SK-N-SH treated with all-trans-retinoic acid at 6 μM for 48 hours (cell line): ENCODE measurements at regions not wholly inside any gene's neighbourhood (a gene's known extent, or its start where the extent isn't known, plus 50 kb on each side); places are given as distances from the start of the nearest gene placed in this dataset.

Experiments used
- ARNTL ChIP-seq: fragments of 450-650 bp; formaldehyde crosslinking; IDR thresholded peaks from 2 replicates; pipeline ENCODE4 v1.5.0; 2020; ENCODE audit warnings: low read depth, mild to moderate bottlenecking, moderate library complexity, borderline replicate concordance
- BACH2 ChIP-seq: fragments of 250-450 bp; sonication (Bioruptor Pico); IDR thresholded peaks from 2 replicates; pipeline ENCODE4 v1.9.0; 2021; ENCODE audit warnings: mild to moderate bottlenecking, borderline replicate concordance
- RARB ChIP-seq: fragments of 250-450 bp; sonication (Bioruptor Pico); IDR thresholded peaks from 2 replicates; pipeline ENCODE4 v1.8.0; 2021; ENCODE audit warnings: mild to moderate bottlenecking, moderate library complexity
- SNAI2 ChIP-seq: fragments of 250-450 bp; sonication (Bioruptor Pico); IDR thresholded peaks from 2 replicates; pipeline ENCODE4 v1.5.0; 2020; ENCODE audit warnings: mild to moderate bottlenecking, moderate library complexity
- ZNF8 ChIP-seq: fragments of 450-650 bp; formaldehyde crosslinking; IDR thresholded peaks from 2 replicates; pipeline ENCODE4 v1.5.0; 2020; ENCODE audit warnings: mild to moderate bottlenecking, moderate library complexity
- TF ChIP-seq, protein P1 (sequence below): fragments of 250-450 bp; sonication (Bioruptor Pico); IDR thresholded peaks from 2 replicates; pipeline ENCODE4 v1.8.0; 2020; ENCODE audit warnings: mild to moderate bottlenecking, moderate library complexity, borderline replicate concordance
- TF ChIP-seq, protein P2 (sequence below): fragments of 250-450 bp; sonication (Bioruptor Pico); IDR thresholded peaks from 2 replicates; pipeline ENCODE4 v1.8.0; 2021; ENCODE audit warnings: low read depth, mild to moderate bottlenecking, moderate library complexity, borderline replicate concordance

DNA sequence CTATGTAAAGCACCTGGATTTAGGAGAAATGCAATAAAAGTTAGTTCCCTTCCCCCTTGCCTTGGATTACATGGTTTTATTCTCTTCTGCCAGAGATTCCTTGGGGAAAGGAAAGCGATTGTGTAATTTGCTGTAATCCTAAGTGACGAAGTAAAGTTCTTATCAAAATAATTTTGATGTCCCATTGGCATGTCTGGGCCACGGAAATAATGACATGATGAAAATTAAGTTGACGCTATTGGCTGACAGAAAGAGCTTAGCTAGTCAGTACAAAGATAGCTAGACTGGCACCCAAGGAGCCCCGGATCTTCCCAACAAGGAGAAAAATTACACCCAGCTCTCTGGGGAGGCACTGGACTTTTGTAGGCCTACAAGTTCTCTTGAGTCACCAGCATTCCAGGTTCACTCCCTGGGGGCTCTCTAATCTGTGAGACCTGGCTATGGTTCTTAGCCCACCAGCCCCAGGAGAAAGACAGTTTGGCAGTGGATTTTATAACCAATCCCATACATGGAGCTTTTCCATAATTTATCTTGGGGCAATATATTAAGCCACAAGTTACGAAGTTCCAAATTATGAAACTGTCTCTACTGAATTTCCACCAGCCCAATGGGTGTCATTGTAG is 59.9 kb downstream of the FOXA2 start:
- TF ChIP-seq SNAI2 (CRISPR knock-in tag) (no peak), BACH2 (CRISPR knock-in tag) (no peak), ZNF8 (CRISPR knock-in tag) (no peak), RARB (CRISPR knock-in tag) (no peak), ARNTL (CRISPR knock-in tag) (no peak)
- TF ChIP-seq, protein P1, sequence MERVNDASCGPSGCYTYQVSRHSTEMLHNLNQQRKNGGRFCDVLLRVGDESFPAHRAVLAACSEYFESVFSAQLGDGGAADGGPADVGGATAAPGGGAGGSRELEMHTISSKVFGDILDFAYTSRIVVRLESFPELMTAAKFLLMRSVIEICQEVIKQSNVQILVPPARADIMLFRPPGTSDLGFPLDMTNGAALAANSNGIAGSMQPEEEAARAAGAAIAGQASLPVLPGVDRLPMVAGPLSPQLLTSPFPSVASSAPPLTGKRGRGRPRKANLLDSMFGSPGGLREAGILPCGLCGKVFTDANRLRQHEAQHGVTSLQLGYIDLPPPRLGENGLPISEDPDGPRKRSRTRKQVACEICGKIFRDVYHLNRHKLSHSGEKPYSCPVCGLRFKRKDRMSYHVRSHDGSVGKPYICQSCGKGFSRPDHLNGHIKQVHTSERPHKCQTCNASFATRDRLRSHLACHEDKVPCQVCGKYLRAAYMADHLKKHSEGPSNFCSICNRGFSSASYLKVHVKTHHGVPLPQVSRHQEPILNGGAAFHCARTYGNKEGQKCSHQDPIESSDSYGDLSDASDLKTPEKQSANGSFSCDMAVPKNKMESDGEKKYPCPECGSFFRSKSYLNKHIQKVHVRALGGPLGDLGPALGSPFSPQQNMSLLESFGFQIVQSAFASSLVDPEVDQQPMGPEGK = no peak
- TF ChIP-seq, protein P2, sequence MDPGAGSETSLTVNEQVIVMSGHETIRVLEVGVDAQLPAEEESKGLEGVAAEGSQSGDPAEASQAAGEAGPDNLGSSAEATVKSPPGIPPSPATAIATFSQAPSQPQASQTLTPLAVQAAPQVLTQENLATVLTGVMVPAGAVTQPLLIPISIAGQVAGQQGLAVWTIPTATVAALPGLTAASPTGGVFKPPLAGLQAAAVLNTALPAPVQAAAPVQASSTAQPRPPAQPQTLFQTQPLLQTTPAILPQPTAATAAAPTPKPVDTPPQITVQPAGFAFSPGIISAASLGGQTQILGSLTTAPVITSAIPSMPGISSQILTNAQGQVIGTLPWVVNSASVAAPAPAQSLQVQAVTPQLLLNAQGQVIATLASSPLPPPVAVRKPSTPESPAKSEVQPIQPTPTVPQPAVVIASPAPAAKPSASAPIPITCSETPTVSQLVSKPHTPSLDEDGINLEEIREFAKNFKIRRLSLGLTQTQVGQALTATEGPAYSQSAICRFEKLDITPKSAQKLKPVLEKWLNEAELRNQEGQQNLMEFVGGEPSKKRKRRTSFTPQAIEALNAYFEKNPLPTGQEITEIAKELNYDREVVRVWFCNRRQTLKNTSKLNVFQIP = no peak
